ENCODE measurements at regions not wholly inside any gene's neighbourhood (a gene's known extent, or its start where the extent isn't known, plus 50 kb on each side); places are given as distances from the start of the nearest gene placed in this dataset.
A peak's percentile ranks its signal among the peaks of the same experiment; 100 is the strongest.

GRCh38 chr1:113320972-113321680, 69.2 kb upstream of the MAGI3 start:
- Mint-ChIP-seq H3K4me1 (ENCODE audit: low read depth, unreplicated experiment) (peaks cover 13% of the 10 kb centered on the region), H3K27me3 (ENCODE audit: unreplicated experiment) (no peaks in the 10 kb centered on the region), H3K27ac (ENCODE audit: unreplicated experiment) (no peak overlapping the region), H3K9me3 (ENCODE audit: low read depth, unreplicated experiment) (no peaks in the 10 kb centered on the region), H3K4me3 (ENCODE audit: low read depth, unreplicated experiment) (no peak overlapping the region), H3K36me3 (ENCODE audit: insufficient read depth, unreplicated experiment) (no peaks in the 10 kb centered on the region)
- no peak for DNase-seq
- CTCF ChIA-PET: interaction anchor here (1.8 kb wide), 1 partner anchor 12 kb away, joined by 4 read pairs; no protein-coding TSS in a partner anchor
- intact Hi-C loops (cut with micrococcal nuclease; ENCODE audit: unreplicated experiment): loop anchor here (2.0 to 10.0 kb wide), 3 partner anchors 68 to 354 kb away; no protein-coding TSS in a partner anchor
- no TSS peak for BruUV-seq (replicated peaks)
- TF ChIP-seq, protein P1, sequence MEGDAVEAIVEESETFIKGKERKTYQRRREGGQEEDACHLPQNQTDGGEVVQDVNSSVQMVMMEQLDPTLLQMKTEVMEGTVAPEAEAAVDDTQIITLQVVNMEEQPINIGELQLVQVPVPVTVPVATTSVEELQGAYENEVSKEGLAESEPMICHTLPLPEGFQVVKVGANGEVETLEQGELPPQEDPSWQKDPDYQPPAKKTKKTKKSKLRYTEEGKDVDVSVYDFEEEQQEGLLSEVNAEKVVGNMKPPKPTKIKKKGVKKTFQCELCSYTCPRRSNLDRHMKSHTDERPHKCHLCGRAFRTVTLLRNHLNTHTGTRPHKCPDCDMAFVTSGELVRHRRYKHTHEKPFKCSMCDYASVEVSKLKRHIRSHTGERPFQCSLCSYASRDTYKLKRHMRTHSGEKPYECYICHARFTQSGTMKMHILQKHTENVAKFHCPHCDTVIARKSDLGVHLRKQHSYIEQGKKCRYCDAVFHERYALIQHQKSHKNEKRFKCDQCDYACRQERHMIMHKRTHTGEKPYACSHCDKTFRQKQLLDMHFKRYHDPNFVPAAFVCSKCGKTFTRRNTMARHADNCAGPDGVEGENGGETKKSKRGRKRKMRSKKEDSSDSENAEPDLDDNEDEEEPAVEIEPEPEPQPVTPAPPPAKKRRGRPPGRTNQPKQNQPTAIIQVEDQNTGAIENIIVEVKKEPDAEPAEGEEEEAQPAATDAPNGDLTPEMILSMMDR (IDR thresholded peaks at IDR 0.05; ENCODE audit: unreplicated experiment): no peak

DNA sequence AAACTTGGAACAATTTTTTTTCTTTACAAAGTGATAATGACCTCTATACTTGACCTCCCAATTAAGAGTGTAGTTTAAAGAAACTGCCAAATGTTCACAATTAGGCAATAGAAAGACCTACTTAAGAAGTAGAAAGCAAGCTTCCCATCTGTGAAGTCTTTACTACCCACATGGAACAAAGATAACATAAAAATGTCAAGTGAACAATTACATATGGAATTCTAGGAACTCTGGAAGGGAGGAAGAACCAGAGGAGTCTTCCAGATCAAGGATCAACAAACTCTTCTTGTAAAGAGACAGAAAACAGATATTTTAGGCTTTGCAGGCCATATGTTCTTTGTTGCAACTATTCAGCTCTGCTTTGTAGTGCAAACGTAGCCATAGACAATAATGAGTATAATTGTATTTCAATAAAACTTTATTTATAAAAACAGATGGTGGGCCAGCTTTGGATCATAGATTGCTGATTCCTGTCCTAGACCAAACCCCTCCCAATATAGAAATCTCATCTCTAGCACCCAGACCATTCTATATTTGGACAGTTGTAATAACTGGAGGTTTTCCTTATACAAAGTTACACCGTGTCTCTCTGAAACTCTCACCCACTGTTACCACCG, 68.4 kb upstream of the MAGI3 start:
- Mint-ChIP-seq H3K27ac (ENCODE audit: unreplicated experiment) (no peak overlapping the region), H3K36me3 (ENCODE audit: insufficient read depth, unreplicated experiment) (no peaks in the 10 kb centered on the region), H3K4me1 (ENCODE audit: low read depth, unreplicated experiment) (peaks cover 17% of the 10 kb centered on the region), H3K27me3 (ENCODE audit: unreplicated experiment) (no peaks in the 10 kb centered on the region), H3K4me3 (ENCODE audit: low read depth, unreplicated experiment) (no peak overlapping the region), H3K9me3 (ENCODE audit: low read depth, unreplicated experiment) (peaks cover under 1% of the 10 kb centered on the region)
- intact Hi-C loops (cut with micrococcal nuclease; ENCODE audit: unreplicated experiment): loop anchor here (2.0 to 10.0 kb wide), 3 partner anchors 67 to 353 kb away; no protein-coding TSS in a partner anchor
- BruUV-seq (replicated peaks): no TSS peak
- DNase-seq: no peak
- CTCF ChIA-PET: no interaction called here
- TF ChIP-seq, protein P1 (IDR thresholded peaks at IDR 0.05; ENCODE audit: unreplicated experiment): no peak

DNA sequence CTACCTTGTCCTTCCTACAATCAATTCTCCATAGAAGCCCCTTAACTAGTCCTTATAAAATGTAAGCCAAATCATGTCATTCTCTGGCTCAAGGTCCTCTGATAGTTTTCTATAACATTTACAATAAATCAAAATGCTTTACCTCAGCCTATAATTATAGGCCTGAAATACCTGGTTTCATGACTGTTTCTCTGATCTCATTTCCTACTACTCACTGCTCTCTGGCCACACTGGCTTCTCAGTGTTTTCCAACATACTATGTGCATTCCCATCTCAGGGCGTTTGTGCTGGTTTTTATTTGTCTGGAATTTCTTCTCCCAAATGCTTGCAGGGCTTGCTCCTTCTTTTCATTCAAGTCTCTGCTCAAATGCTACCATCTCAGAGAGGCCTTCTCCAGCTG, 67.9 kb upstream of the MAGI3 start:
- intact Hi-C loops (cut with micrococcal nuclease; ENCODE audit: unreplicated experiment): loop anchor here (10.0 kb wide), 2 partner anchors 108 to 352 kb away; no protein-coding TSS in a partner anchor
- H3K36me3 Mint-ChIP-seq (ENCODE audit: insufficient read depth, unreplicated experiment): no peaks in the 10 kb centered on the region
- DNase-seq: no peak
- H3K4me3 Mint-ChIP-seq (ENCODE audit: low read depth, unreplicated experiment): no peak overlapping the region
- peaks cover 17% of the 10 kb centered on the region for H3K4me1 Mint-ChIP-seq (ENCODE audit: low read depth, unreplicated experiment)
- TF ChIP-seq, protein P1 (IDR thresholded peaks at IDR 0.05; ENCODE audit: unreplicated experiment): no peak
- CTCF ChIA-PET: no interaction called here
- H3K27ac Mint-ChIP-seq (ENCODE audit: unreplicated experiment): no peak overlapping the region
- no TSS peak for BruUV-seq (replicated peaks)
- no peaks in the 10 kb centered on the region for H3K27me3 Mint-ChIP-seq (ENCODE audit: unreplicated experiment)
- peaks cover 2% of the 10 kb centered on the region for H3K9me3 Mint-ChIP-seq (ENCODE audit: low read depth, unreplicated experiment)

GRCh38 chr1:113325022-113325421, 65.3 kb upstream of the MAGI3 start:
- H3K9me3 Mint-ChIP-seq (ENCODE audit: low read depth, unreplicated experiment): peaks cover 2% of the 10 kb centered on the region
- intact Hi-C loops (cut with micrococcal nuclease; ENCODE audit: unreplicated experiment): loop anchor here (10.0 kb wide), 2 partner anchors 110 to 350 kb away; no protein-coding TSS in a partner anchor
- no peaks in the 10 kb centered on the region for H3K27me3 Mint-ChIP-seq (ENCODE audit: unreplicated experiment)
- peak; percentile 47 for DNase-seq
- H3K4me3 Mint-ChIP-seq (ENCODE audit: low read depth, unreplicated experiment): no peak overlapping the region
- H3K27ac Mint-ChIP-seq (ENCODE audit: unreplicated experiment): peak overlapping the region; percentile 48
- CTCF ChIA-PET: no interaction called here
- peaks cover 17% of the 10 kb centered on the region for H3K4me1 Mint-ChIP-seq (ENCODE audit: low read depth, unreplicated experiment)
- no TSS peak for BruUV-seq (replicated peaks)
- TF ChIP-seq, protein P1 (IDR thresholded peaks at IDR 0.05; ENCODE audit: unreplicated experiment): no peak
- no peaks in the 10 kb centered on the region for H3K36me3 Mint-ChIP-seq (ENCODE audit: insufficient read depth, unreplicated experiment)

Data from Calu3 (cell line).